ENCODE measurements at regions not wholly inside any gene's neighbourhood (a gene's known extent, or its start where the extent isn't known, plus 50 kb on each side); places are given as distances from the start of the nearest gene placed in this dataset.

GRCh38 chr2:226352941-226353560 lies 446.6 kb downstream of the IRS1 start:
- TF ChIP-seq CTCF (IDR thresholded peaks at IDR 0.05) (no peak), POLR2A (IDR thresholded peaks at IDR 0.05) (no peak), POLR2AphosphoS5 (IDR thresholded peaks at IDR 0.05) (no peak)
